Pancreas (tissue), 10 donors: ENCODE measurements at regions not wholly inside any gene's neighbourhood (a gene's known extent, or its start where the extent isn't known, plus 50 kb on each side); places are given as distances from the start of the nearest gene placed in this dataset.
"Not testable (repeated sequence)": the region's sequence is repeated elsewhere in the genome, so short reads cannot be mapped to it uniquely, and the experiment has no call there.

Source experiments
- ATAC-seq, 4 donors: fragments of 200-7000 bp; cut with Tn5 transposase; one replicate each; pipeline versions ENCODE4 v1.8.0 to v1.9.1; 2020; ENCODE audit warnings: mild to moderate bottlenecking in 4 of 4, moderate library complexity in 4 of 4
- DNase-seq, 6 donors: peaks; one replicate each; pipeline ENCODE4 v3.0.0-alpha.2; 2020
- FAIRE-seq: peaks from 2 replicates; lab custom pipeline; 2012; peaks lifted over from hg19 to GRCh38; lab: Jason Lieb, UNC
- H3K27ac ChIP-seq, 4 donors: fragments of 200-600 bp; sonication (generic); 1 replicate in 3 of 4; 2 replicates in 1 of 4; pipeline versions ENCODE4 v1.5.0 to v1.8.0; 2020
- H3K27me3 ChIP-seq, 4 donors: fragments of 200-600 bp; one replicate each; pipeline ENCODE4 v1.8.0; 2021
- H3K36me3 ChIP-seq, 3 donors: fragments of 200-600 bp; sonication (generic) in 1 of 3; one replicate each; pipeline versions ENCODE4 v1.5.0 to v1.8.0; 2020 to 2021
- H3K4me1 ChIP-seq, 3 donors: fragments of 200-600 bp; one replicate each; pipeline ENCODE4 v1.8.0; 2021
- H3K4me3 ChIP-seq, 4 donors: fragments of 200-600 bp; sonication (generic) in 2 of 4; one replicate each; pipeline versions ENCODE4 v1.5.0 to v1.8.0; 2020 to 2021
- H3K9me3 ChIP-seq, 4 donors: fragments of 200-600 bp; one replicate each; pipeline ENCODE4 v1.8.0; 2021
- CTCF ChIP-seq, 4 donors: fragments of 200-600 bp; sonication (generic) in 3 of 4; IDR thresholded peaks; one replicate each; pipeline versions ENCODE4 v1.5.0 to v1.8.0; 2021; ENCODE audit warnings: antibody characterized with exemption in 4 of 4
- WGBS, 2 donors: extraction: QIAGEN DNeasy Blood & Tissue Kit; methylation state at CpG; one replicate each; pipeline ENCODE4 v1.1.7; 2013; 5-methylcytosine and 5-hydroxymethylcytosine counted together
- intact Hi-C, 3 donors: fragments of 100-400 bp; cut with DNase I; formaldehyde crosslinking; loops; one replicate each; pipeline versions ENCODE4 v1.11.1 to v1.14.2; 2022
- donor health status: healthy with polysubstance abuse.
- donor health status: DM: no; HTN: no; CAD: no; lungs with moderate emphysema.
- donor health status: DM: no; HTN: no; CAD: no.
- donor health status: control.
- donor health status: control.
- donor health status: Bipolar disorder and iron deficiency.
- donor health status: DM: yes; HTN: yes; CAD: no.
- donor health status: DM: no; HTN: no; CAD: no.
- donor health status: DM: no; HTN: no; CAD: no.
- donor health status: DM: yes; HTN: yes; CAD: no.

GRCh38 chr9:135303865-135304499, 175.6 kb upstream of the PPP1R26 start:
- Histone ChIP-seq H3K9me3 (no peaks in the 10 kb centered on the region), H3K27me3 (no peaks in the 10 kb centered on the region), H3K36me3 (no peaks in the 10 kb centered on the region), H3K4me1 (no peaks in the 10 kb centered on the region), H3K4me3 (no peak overlapping the region), H3K27ac (no peak overlapping the region)
- intact Hi-C loops = no loop called here
- FAIRE-seq (no peak), ATAC-seq (no peak), DNase-seq (no peak)
- no peak for TF ChIP-seq CTCF (IDR thresholded peaks at IDR 0.05)

DNA sequence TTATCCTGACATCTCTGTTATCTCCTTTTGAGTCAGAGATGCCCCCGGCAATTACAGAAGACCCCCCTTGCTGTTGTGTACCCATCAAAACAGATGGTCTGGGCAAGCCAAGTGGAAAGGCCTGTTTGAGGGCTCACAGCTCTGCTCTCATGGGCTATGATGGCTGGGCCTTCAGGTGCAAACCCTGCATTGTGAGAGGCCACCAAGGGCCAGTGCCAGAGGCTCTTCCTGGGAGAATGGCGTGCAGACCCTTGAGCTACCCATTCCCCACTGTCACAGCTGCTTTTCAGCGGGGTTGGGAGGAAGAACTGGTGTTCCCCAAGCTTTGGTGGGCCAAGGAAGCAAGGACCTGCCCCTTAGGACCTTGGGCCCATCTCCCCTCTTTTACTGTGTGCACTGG, 174.7 kb upstream of the PPP1R26 start:
- Histone ChIP-seq H3K4me3 (no peak overlapping the region), H3K27me3 (no peaks in the 10 kb centered on the region), H3K27ac (no peak overlapping the region), H3K9me3 (no peaks in the 10 kb centered on the region), H3K4me1 (no peaks in the 10 kb centered on the region), H3K36me3 (no peaks in the 10 kb centered on the region)
- ATAC-seq = no peak
- no peak for TF ChIP-seq CTCF (IDR thresholded peaks at IDR 0.05)
- 83 to 85% methylated on average over 3 of the region's 3 CpGs for WGBS, 2 donors
- no peak for FAIRE-seq
- intact Hi-C loops = no loop called here
- peak in 1 of 6 donors; percentile 7 for DNase-seq

DNA sequence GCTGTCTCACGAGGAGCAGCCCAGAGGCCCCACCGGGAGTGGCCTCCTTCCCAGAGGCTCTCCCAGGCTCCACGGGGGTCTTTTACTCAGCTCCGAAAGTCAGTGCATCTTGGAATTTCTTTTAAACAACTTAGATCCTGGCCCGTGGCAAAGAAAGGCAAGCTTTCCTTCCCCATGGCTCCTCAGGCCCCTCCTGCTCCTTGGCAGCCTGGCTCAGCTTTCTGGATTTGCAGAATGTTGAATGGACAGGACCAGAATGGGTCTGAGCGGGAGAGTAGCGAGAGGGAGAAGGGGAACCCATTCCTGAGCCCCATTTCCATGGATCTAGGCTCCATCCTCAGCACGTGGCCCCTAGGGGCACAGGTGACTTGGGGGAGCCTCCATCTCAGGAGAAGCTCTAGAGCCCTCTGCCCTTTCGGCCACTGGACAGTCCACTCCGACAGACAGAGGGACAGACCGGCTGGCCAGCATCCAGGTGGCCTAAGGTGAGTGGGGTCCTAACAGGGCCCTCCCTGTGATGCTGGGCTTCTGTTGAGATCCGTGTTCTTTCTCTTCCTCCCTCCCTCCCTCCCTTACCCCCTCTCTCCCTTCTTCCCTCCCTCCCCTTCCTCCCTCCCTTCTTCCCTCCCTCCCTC, 173.9 kb upstream of the PPP1R26 start:
- no peak for FAIRE-seq
- no peak for ATAC-seq
- Histone ChIP-seq H3K27ac (no peak overlapping the region), H3K36me3 (no peaks in the 10 kb centered on the region), H3K4me1 (no peaks in the 10 kb centered on the region), H3K4me3 (no peak overlapping the region), H3K27me3 (no peaks in the 10 kb centered on the region), H3K9me3 (no peaks in the 10 kb centered on the region)
- intact Hi-C loops = no loop called here
- DNase-seq = peak in 1 of 6 donors; percentile 13
- TF ChIP-seq CTCF (IDR thresholded peaks at IDR 0.05) = no peak
- WGBS, 2 donors = 80 to 90% methylated on average over 12 of the region's 12 CpGs

GRCh38 chr9:135306699-135307098, 172.9 kb upstream of the PPP1R26 start:
- Histone ChIP-seq H3K9me3 (no peaks in the 10 kb centered on the region), H3K27ac (no peak overlapping the region), H3K36me3 (no peaks in the 10 kb centered on the region), H3K27me3 (no peaks in the 10 kb centered on the region), H3K4me1 (no peaks in the 10 kb centered on the region), H3K4me3 (no peak overlapping the region)
- no peak for TF ChIP-seq CTCF (IDR thresholded peaks at IDR 0.05)
- intact Hi-C loops = no loop called here
- ATAC-seq (no peak), FAIRE-seq (no peak), DNase-seq (no peak)
- 85 to 88% methylated on average over 12 of the region's 12 CpGs for WGBS, 2 donors

GRCh38 chr9:135307300-135307699, 172.3 kb upstream of the PPP1R26 start:
- Histone ChIP-seq H3K9me3 (no peaks in the 10 kb centered on the region), H3K27ac (no peak overlapping the region), H3K36me3 (no peaks in the 10 kb centered on the region), H3K4me3 (no peak overlapping the region), H3K4me1 (no peaks in the 10 kb centered on the region), H3K27me3 (no peaks in the 10 kb centered on the region)
- peak in 1 of 6 donors; percentile 3 for DNase-seq
- no peak for ATAC-seq
- no peak for FAIRE-seq
- no peak for TF ChIP-seq CTCF (IDR thresholded peaks at IDR 0.05)
- intact Hi-C loops = no loop called here
- 75 to 80% methylated on average over 8 of the region's 8 CpGs for WGBS, 2 donors

DNA sequence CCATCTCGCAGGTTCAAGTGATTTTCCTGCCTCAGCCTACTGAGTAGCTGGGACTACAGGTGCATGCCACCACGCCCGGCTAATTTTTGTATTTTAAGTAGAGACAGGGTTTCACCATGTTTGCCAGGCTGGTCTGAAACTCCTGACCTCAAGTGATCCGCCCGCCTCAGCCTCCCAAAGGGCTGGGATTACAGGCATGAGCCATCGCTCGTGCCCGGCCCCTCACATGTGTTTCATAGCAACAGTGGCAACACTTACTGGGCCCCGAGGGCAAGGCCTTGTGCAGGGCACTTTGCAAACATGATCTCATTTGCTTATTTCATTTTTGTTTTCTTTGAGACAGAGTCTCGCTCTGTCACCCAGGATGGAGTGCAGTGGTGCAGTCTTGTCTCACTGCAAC, 171.7 kb upstream of the PPP1R26 start:
- H3K27me3 ChIP-seq, H3K4me1 ChIP-seq, H3K36me3 ChIP-seq, FAIRE-seq, H3K4me3 ChIP-seq, H3K9me3 ChIP-seq, ATAC-seq, intact Hi-C loops, H3K27ac ChIP-seq: not testable (repeated sequence)
- peak in 1 of 6 donors; percentile 9 for DNase-seq
- WGBS, 2 donors = 89 to 90% methylated on average over 10 of the region's 10 CpGs
